GM23338 (cell line): ENCODE measurements at regions not wholly inside any gene's neighbourhood (a gene's known extent, or its start where the extent isn't known, plus 50 kb on each side); places are given as distances from the start of the nearest gene placed in this dataset.

Source experiments
- ATAC-seq: fragments of 200-7000 bp; cut with Tn5 transposase; 3 replicates; pipeline ENCODE4 v1.9.1; 2020
- DNase-seq: peaks from one replicate; pipeline ENCODE4 v3.0.0-alpha.2; 2015; ENCODE audit warnings: low spot score
- H2AFZ ChIP-seq: fragments of 200-600 bp; sonication (generic); 2 replicates; pipeline ENCODE4 v1.8.0; 2016; ENCODE audit warnings: antibody characterized with exemption, mild to moderate bottlenecking, moderate library complexity
- H3F3A ChIP-seq: fragments of 200-600 bp; sonication (generic); replicated peaks from 2 replicates; pipeline ENCODE4 v1.8.0; 2017; ENCODE audit warnings: antibody characterized with exemption, mixed run types, low read depth
- H3K27ac ChIP-seq: fragments of 200-600 bp; sonication (generic); 2 replicates; pipeline ENCODE4 v1.6.1; 2016; ENCODE audit warnings: low read depth
- H3K27me3 ChIP-seq: fragments of 200-600 bp; sonication (generic); 2 replicates; pipeline ENCODE4 v1.8.0; 2016; ENCODE audit warnings: mild to moderate bottlenecking, mixed run types, moderate library complexity; ENCODE audit not compliant: insufficient read depth
- H3K36me3 ChIP-seq: fragments of 200-600 bp; sonication (generic); 2 replicates; pipeline ENCODE4 v1.8.0; 2016; ENCODE audit warnings: mild to moderate bottlenecking; ENCODE audit not compliant: insufficient read depth
- H3K4me1 ChIP-seq: fragments of 200-600 bp; sonication (generic); 2 replicates; pipeline ENCODE4 v1.8.0; 2016; ENCODE audit warnings: mild to moderate bottlenecking, moderate library complexity; ENCODE audit not compliant: insufficient read depth
- H3K4me2 ChIP-seq: fragments of 200-600 bp; sonication (generic); 2 replicates; pipeline ENCODE4 v1.7.1; 2017; ENCODE audit warnings: mixed run types
- H3K4me3 ChIP-seq: fragments of 200-600 bp; sonication (generic); 2 replicates; pipeline ENCODE4 v1.6.1; 2016; ENCODE audit warnings: mixed run types
- H3K79me2 ChIP-seq: fragments of 200-600 bp; sonication (generic); replicated peaks from 2 replicates; pipeline ENCODE4 v1.8.0; 2017; ENCODE audit warnings: mild to moderate bottlenecking; ENCODE audit not compliant: insufficient read depth
- H3K9me2 ChIP-seq: fragments of 200-600 bp; sonication (generic); 2 replicates; pipeline ENCODE4 v1.8.0; 2017; ENCODE audit not compliant: insufficient read depth
- H4K20me1 ChIP-seq: fragments of 200-600 bp; sonication (generic); replicated peaks from 2 replicates; pipeline ENCODE4 v1.8.0; 2017; ENCODE audit warnings: mild to moderate bottlenecking; ENCODE audit not compliant: insufficient read depth
- H3K27ac Mint-ChIP-seq: 2 replicates; pipeline ENCODE4 v1.8.0; 2020; ENCODE audit warnings: inconsistent platforms, mild to moderate bottlenecking, moderate library complexity, mixed read lengths
- H3K27me3 Mint-ChIP-seq: 3 replicates; pipeline ENCODE4 v1.8.0; 2022; ENCODE audit warnings: low read depth, mild to moderate bottlenecking, moderate library complexity, mixed read lengths, inconsistent platforms; ENCODE audit not compliant: insufficient read depth, poor library complexity
- H3K36me3 Mint-ChIP-seq: 3 replicates; pipeline ENCODE4 v1.8.0; 2021; ENCODE audit warnings: low read depth, mild to moderate bottlenecking, inconsistent platforms, moderate library complexity, mixed read lengths
- H3K4me1 Mint-ChIP-seq: 3 replicates; pipeline ENCODE4 v1.8.0; 2020; ENCODE audit warnings: mild to moderate bottlenecking, inconsistent platforms, mixed read lengths
- H3K4me3 Mint-ChIP-seq: 3 replicates; pipeline ENCODE4 v1.8.0; 2021; ENCODE audit warnings: moderate library complexity, mild to moderate bottlenecking, inconsistent platforms, mixed read lengths
- H3K9me3 Mint-ChIP-seq: 3 replicates; pipeline ENCODE4 v1.8.0; 2020; ENCODE audit warnings: moderate library complexity, mild to moderate bottlenecking, inconsistent platforms, mixed read lengths
- CREB1 ChIP-seq: fragments of 250-450 bp; sonication (Bioruptor Pico); IDR thresholded peaks from 2 replicates; pipeline ENCODE4 v1.5.0; 2020; ENCODE audit warnings: low read depth, mild to moderate bottlenecking, moderate library complexity
- EZH2 ChIP-seq: fragments of 200-600 bp; sonication (generic); IDR thresholded peaks from one replicate; pipeline ENCODE4 v1.8.0; 2017; ENCODE audit warnings: antibody characterized with exemption, mild to moderate bottlenecking, low read depth; ENCODE audit not compliant: unreplicated experiment
- EZH2phosphoT487 ChIP-seq: fragments of 200-600 bp; sonication (generic); IDR thresholded peaks from one replicate; pipeline ENCODE4 v1.8.1; 2018; ENCODE audit warnings: antibody characterized with exemption; ENCODE audit not compliant: unreplicated experiment
- JUNB ChIP-seq: IDR thresholded peaks from one replicate; pipeline ENCODE4 v1.6.1; 2016; ENCODE audit warnings: antibody characterized with exemption; ENCODE audit not compliant: unreplicated experiment
- NANOG ChIP-seq: IDR thresholded peaks from 2 replicates; pipeline ENCODE4 v1.6.1; 2016; ENCODE audit warnings: antibody characterized with exemption, borderline replicate concordance
- POLR2AphosphoS5 ChIP-seq: IDR thresholded peaks from 2 replicates; pipeline ENCODE4 v1.6.1; 2016; ENCODE audit warnings: antibody characterized with exemption, low read depth
- STAT1 ChIP-seq: IDR thresholded peaks from one replicate; pipeline ENCODE4 v1.6.1; 2016; ENCODE audit warnings: antibody characterized with exemption; ENCODE audit not compliant: unreplicated experiment
- ZNF114 ChIP-seq: fragments of 250-450 bp; sonication (Bioruptor Pico); IDR thresholded peaks from 2 replicates; pipeline ENCODE4 v1.5.0; 2020; ENCODE audit warnings: mild to moderate bottlenecking, moderate library complexity
- ZNF331 ChIP-seq: fragments of 250-450 bp; sonication (Bioruptor Pico); IDR thresholded peaks from 2 replicates; pipeline ENCODE4 v1.5.0; 2020; ENCODE audit warnings: low read depth, mild to moderate bottlenecking, moderate library complexity
- TF ChIP-seq, protein P1 (sequence below): IDR thresholded peaks from one replicate; pipeline ENCODE4 v1.6.1; 2018; ENCODE audit warnings: antibody characterized with exemption; ENCODE audit not compliant: unreplicated experiment
- TF ChIP-seq, protein P2 (sequence below): fragments of 250-450 bp; sonication (Bioruptor Pico); IDR thresholded peaks from 2 replicates; pipeline ENCODE4 v1.5.0; 2020; ENCODE audit warnings: mild to moderate bottlenecking, moderate library complexity
- TF ChIP-seq, protein P3 (sequence below): IDR thresholded peaks from 2 replicates; pipeline ENCODE4 v1.6.1; 2016; ENCODE audit warnings: antibody characterized with exemption
- TF ChIP-seq, protein P4 (sequence below), 2 experiments: fragments of 200-600 bp in 1 of 2; sonication (generic) in 1 of 2; conservative IDR thresholded peaks; 2 replicates each; pipeline versions ENCODE4 v1.5.1 to v1.6.1; 2016 to 2017; ENCODE audit warnings: antibody characterized with exemption in 2 of 2, low read depth in 2 of 2, mild to moderate bottlenecking in 2 of 2, moderate library complexity in 1 of 2

DNA sequence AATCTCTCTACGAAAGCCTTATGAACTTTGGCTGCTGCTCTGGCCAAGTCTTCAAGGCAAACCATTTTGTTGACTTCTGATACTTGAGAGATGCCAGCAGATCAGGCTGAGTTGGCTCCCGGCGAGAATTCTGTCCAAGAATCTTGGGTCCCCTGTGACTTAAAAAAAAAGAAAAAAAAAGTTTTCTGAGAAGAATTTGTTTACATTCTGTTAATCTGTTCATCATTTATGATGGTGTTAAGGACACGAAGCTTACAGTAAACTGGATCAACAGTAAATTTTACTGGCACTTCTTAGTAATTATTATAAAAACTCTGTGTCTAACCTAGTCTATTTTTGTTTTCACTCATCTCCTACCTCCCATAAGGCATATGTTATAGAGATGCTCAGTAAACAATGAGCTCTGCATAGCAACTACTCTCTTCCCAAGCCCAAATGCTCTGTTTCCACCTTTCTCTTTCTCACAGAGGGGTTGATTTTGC, 320.9 kb upstream of the RASGRP1 start:
- Histone ChIP-seq H3K36me3 (no peaks in the 10 kb centered on the region), H3K27me3 (no peaks in the 10 kb centered on the region), H3K4me1 (no peaks in the 10 kb centered on the region), H4K20me1 (no peaks in the 10 kb centered on the region), H3F3A (no peaks in the 10 kb centered on the region), H3K4me3 (no peak overlapping the region), H3K27ac (no peak overlapping the region), H3K9me2 (no peaks in the 10 kb centered on the region), H3K79me2 (no peaks in the 10 kb centered on the region), H2AFZ (no peak overlapping the region), H3K4me2 (no peak overlapping the region)
- no peak for ATAC-seq
- H3K27ac Mint-ChIP-seq, result no peak overlapping the region
- peaks cover 4% of the 10 kb centered on the region; the same call in 1 of the 3 replicates for H3K9me3 Mint-ChIP-seq
- DNase-seq, result no peak
- no peak overlapping the region for H3K4me3 Mint-ChIP-seq
- H3K4me1 Mint-ChIP-seq, result no peaks in the 10 kb centered on the region
- H3K27me3 Mint-ChIP-seq, result no peaks in the 10 kb centered on the region
- TF ChIP-seq, protein P1, sequence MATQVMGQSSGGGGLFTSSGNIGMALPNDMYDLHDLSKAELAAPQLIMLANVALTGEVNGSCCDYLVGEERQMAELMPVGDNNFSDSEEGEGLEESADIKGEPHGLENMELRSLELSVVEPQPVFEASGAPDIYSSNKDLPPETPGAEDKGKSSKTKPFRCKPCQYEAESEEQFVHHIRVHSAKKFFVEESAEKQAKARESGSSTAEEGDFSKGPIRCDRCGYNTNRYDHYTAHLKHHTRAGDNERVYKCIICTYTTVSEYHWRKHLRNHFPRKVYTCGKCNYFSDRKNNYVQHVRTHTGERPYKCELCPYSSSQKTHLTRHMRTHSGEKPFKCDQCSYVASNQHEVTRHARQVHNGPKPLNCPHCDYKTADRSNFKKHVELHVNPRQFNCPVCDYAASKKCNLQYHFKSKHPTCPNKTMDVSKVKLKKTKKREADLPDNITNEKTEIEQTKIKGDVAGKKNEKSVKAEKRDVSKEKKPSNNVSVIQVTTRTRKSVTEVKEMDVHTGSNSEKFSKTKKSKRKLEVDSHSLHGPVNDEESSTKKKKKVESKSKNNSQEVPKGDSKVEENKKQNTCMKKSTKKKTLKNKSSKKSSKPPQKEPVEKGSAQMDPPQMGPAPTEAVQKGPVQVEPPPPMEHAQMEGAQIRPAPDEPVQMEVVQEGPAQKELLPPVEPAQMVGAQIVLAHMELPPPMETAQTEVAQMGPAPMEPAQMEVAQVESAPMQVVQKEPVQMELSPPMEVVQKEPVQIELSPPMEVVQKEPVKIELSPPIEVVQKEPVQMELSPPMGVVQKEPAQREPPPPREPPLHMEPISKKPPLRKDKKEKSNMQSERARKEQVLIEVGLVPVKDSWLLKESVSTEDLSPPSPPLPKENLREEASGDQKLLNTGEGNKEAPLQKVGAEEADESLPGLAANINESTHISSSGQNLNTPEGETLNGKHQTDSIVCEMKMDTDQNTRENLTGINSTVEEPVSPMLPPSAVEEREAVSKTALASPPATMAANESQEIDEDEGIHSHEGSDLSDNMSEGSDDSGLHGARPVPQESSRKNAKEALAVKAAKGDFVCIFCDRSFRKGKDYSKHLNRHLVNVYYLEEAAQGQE, result no peak
- TF ChIP-seq, protein P2, sequence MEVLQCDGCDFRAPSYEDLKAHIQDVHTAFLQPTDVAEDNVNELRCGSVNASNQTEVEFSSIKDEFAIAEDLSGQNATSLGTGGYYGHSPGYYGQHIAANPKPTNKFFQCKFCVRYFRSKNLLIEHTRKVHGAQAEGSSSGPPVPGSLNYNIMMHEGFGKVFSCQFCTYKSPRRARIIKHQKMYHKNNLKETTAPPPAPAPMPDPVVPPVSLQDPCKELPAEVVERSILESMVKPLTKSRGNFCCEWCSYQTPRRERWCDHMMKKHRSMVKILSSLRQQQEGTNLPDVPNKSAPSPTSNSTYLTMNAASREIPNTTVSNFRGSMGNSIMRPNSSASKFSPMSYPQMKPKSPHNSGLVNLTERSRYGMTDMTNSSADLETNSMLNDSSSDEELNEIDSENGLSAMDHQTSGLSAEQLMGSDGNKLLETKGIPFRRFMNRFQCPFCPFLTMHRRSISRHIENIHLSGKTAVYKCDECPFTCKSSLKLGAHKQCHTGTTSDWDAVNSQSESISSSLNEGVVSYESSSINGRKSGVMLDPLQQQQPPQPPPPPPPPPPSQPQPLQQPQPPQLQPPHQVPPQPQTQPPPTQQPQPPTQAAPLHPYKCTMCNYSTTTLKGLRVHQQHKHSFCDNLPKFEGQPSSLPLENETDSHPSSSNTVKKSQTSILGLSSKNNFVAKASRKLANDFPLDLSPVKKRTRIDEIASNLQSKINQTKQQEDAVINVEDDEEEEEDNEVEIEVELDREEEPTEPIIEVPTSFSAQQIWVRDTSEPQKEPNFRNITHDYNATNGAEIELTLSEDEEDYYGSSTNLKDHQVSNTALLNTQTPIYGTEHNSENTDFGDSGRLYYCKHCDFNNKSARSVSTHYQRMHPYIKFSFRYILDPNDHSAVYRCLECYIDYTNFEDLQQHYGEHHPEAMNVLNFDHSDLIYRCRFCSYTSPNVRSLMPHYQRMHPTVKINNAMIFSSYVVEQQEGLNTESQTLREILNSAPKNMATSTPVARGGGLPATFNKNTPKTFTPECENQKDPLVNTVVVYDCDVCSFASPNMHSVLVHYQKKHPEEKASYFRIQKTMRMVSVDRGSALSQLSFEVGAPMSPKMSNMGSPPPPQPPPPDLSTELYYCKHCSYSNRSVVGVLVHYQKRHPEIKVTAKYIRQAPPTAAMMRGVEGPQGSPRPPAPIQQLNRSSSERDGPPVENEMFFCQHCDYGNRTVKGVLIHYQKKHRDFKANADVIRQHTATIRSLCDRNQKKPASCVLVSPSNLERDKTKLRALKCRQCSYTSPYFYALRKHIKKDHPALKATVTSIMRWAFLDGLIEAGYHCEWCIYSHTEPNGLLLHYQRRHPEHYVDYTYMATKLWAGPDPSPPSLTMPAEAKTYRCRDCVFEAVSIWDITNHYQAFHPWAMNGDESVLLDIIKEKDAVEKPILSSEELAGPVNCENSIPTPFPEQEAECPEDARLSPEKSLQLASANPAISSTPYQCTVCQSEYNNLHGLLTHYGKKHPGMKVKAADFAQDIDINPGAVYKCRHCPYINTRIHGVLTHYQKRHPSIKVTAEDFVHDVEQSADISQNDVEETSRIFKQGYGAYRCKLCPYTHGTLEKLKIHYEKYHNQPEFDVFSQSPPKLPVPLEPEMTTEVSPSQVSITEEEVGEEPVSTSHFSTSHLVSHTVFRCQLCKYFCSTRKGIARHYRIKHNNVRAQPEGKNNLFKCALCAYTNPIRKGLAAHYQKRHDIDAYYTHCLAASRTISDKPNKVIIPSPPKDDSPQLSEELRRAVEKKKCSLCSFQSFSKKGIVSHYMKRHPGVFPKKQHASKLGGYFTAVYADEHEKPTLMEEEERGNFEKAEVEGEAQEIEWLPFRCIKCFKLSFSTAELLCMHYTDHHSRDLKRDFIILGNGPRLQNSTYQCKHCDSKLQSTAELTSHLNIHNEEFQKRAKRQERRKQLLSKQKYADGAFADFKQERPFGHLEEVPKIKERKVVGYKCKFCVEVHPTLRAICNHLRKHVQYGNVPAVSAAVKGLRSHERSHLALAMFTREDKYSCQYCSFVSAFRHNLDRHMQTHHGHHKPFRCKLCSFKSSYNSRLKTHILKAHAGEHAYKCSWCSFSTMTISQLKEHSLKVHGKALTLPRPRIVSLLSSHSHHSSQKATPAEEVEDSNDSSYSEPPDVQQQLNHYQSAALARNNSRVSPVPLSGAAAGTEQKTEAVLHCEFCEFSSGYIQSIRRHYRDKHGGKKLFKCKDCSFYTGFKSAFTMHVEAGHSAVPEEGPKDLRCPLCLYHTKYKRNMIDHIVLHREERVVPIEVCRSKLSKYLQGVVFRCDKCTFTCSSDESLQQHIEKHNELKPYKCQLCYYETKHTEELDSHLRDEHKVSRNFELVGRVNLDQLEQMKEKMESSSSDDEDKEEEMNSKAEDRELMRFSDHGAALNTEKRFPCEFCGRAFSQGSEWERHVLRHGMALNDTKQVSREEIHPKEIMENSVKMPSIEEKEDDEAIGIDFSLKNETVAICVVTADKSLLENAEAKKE (CRISPR knock-in tag), result no peak
- TF ChIP-seq POLR2AphosphoS5, result no peak
- TF ChIP-seq, protein P3, sequence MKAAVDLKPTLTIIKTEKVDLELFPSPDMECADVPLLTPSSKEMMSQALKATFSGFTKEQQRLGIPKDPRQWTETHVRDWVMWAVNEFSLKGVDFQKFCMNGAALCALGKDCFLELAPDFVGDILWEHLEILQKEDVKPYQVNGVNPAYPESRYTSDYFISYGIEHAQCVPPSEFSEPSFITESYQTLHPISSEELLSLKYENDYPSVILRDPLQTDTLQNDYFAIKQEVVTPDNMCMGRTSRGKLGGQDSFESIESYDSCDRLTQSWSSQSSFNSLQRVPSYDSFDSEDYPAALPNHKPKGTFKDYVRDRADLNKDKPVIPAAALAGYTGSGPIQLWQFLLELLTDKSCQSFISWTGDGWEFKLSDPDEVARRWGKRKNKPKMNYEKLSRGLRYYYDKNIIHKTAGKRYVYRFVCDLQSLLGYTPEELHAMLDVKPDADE, result no peak
- no peak for TF ChIP-seq STAT1
- TF ChIP-seq EZH2, result no peak
- TF ChIP-seq ZNF331 (CRISPR knock-in tag), result no peak
- TF ChIP-seq NANOG, result no peak
- TF ChIP-seq JUNB, result no peak
- no peak for TF ChIP-seq ZNF114 (CRISPR knock-in tag)
- TF ChIP-seq EZH2phosphoT487, result no peak
- TF ChIP-seq, protein P4, sequence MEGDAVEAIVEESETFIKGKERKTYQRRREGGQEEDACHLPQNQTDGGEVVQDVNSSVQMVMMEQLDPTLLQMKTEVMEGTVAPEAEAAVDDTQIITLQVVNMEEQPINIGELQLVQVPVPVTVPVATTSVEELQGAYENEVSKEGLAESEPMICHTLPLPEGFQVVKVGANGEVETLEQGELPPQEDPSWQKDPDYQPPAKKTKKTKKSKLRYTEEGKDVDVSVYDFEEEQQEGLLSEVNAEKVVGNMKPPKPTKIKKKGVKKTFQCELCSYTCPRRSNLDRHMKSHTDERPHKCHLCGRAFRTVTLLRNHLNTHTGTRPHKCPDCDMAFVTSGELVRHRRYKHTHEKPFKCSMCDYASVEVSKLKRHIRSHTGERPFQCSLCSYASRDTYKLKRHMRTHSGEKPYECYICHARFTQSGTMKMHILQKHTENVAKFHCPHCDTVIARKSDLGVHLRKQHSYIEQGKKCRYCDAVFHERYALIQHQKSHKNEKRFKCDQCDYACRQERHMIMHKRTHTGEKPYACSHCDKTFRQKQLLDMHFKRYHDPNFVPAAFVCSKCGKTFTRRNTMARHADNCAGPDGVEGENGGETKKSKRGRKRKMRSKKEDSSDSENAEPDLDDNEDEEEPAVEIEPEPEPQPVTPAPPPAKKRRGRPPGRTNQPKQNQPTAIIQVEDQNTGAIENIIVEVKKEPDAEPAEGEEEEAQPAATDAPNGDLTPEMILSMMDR (conservative IDR thresholded peaks at IDR 0.05; ENCODE audit: low read depth in 2 of 2), result no peak
- no peak for TF ChIP-seq CREB1
- no peaks in the 10 kb centered on the region for H3K36me3 Mint-ChIP-seq
